22Rv1 (cell line): ENCODE measurements at regions not wholly inside any gene's neighbourhood (a gene's known extent, or its start where the extent isn't known, plus 50 kb on each side); places are given as distances from the start of the nearest gene placed in this dataset.

Experiments
- CTCF ChIP-seq: fragments of 450-650 bp; IDR thresholded peaks from 2 replicates; pipeline ENCODE4 v1.5.1; 2017; ENCODE audit warnings: mild to moderate bottlenecking
- ZFX ChIP-seq: fragments of 450-650 bp; IDR thresholded peaks from 2 replicates; pipeline ENCODE4 v1.6.1; 2017; ENCODE audit warnings: antibody characterized with exemption, borderline replicate concordance

DNA sequence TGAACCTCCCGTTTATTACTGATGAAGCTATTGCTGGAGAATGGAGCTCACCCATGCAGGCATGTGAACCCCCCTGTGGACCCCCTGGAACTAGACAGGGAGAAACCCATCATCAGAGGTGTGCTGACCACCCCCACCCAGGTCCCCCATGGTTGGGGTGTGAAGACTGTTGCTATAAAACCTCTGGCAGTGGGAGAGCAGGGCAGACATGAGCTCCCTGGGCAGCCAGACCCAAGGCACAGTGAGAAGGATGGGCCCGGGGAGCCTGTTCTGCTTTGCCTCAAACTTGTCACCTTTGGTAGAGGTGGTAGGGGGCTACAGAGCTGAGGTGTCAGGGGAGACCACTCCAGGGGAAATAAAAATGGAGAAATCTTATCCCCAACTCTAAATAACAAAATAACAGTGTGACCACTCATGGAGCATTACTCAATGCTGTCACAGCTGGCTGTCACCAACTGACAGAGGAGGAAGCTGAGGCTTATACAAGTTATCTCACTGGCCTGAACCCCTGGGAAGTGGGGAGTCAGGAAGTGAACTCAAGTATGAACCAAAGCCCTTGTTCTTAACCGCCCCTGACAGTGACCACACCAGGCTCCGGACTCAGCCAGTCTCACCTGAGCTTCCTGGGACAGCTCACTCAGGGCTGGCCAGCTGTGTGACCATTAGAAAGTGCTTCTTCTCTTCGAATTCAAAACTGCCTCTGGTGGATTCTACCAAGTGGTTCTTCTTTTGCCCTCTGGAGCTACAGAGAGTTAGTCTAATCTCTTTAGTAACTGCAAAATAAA, 698.8 kb downstream of the MATN1 start:
- TF ChIP-seq CTCF (no peak), ZFX (no peak)
